Tibial nerve (tissue), 4 donors: ENCODE measurements at regions not wholly inside any gene's neighbourhood (a gene's known extent, or its start where the extent isn't known, plus 50 kb on each side); places are given as distances from the start of the nearest gene placed in this dataset.

Experiments used
- EP300 ChIP-seq, 2 donors: sonication (generic); formaldehyde crosslinking; IDR thresholded peaks; one replicate each; pipeline ENCODE4 v1.6.1; 2017; ENCODE audit warnings: antibody characterized with exemption in 2 of 2, mild to moderate bottlenecking in 1 of 2
- TF ChIP-seq, protein P1 (sequence below), 5 experiments: fragments of 200-600 bp in 3 of 5; fragments of 450-650 bp in 2 of 5; sonication (generic) in 3 of 5; IDR thresholded peaks; one replicate each; pipeline ENCODE4 v1.5.1; 2016 to 2019; ENCODE audit warnings: antibody characterized with exemption in 5 of 5, mild to moderate bottlenecking in 3 of 5, moderate library complexity in 2 of 5

DNA sequence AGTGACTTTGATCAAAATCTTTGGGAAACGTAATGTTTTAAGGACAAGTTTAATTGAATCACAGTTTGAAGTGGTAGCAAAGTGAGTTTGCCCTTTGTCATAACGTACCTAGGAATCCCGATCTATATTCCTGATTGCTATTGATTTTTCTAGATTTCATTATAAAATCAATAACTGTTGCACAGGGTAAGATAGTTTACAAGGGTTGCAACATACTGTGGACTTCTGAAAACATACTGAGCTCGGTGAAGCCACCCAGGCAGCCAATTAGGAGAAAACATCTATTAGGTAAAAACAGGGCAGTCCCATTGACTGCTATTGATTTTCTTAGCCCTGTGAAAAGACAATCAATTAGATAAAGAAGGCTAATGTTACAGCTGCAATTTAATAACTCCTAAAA, 659.9 kb downstream of the ISL1 start:
- TF ChIP-seq, protein P1, sequence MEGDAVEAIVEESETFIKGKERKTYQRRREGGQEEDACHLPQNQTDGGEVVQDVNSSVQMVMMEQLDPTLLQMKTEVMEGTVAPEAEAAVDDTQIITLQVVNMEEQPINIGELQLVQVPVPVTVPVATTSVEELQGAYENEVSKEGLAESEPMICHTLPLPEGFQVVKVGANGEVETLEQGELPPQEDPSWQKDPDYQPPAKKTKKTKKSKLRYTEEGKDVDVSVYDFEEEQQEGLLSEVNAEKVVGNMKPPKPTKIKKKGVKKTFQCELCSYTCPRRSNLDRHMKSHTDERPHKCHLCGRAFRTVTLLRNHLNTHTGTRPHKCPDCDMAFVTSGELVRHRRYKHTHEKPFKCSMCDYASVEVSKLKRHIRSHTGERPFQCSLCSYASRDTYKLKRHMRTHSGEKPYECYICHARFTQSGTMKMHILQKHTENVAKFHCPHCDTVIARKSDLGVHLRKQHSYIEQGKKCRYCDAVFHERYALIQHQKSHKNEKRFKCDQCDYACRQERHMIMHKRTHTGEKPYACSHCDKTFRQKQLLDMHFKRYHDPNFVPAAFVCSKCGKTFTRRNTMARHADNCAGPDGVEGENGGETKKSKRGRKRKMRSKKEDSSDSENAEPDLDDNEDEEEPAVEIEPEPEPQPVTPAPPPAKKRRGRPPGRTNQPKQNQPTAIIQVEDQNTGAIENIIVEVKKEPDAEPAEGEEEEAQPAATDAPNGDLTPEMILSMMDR (IDR thresholded peaks at IDR 0.05) = no peak
- TF ChIP-seq EP300 (IDR thresholded peaks at IDR 0.05) = no peak
